ENCODE measurements at regions not wholly inside any gene's neighbourhood (a gene's known extent, or its start where the extent isn't known, plus 50 kb on each side); places are given as distances from the start of the nearest gene placed in this dataset.

GRCh38 chr15:39266890-39267289, 314.0 kb upstream of the THBS1 start:
- no peak for TF ChIP-seq EZH2 (IDR thresholded peaks at IDR 0.05; ENCODE audit: borderline replicate concordance, low read length)
- no peak for TF ChIP-seq CTCF (IDR thresholded peaks at IDR 0.05; ENCODE audit: low read length)
